HCT116 (cell line): ENCODE measurements at regions not wholly inside any gene's neighbourhood (a gene's known extent, or its start where the extent isn't known, plus 50 kb on each side); places are given as distances from the start of the nearest gene placed in this dataset.

Experiments used
- CTCF ChIP-seq, 3 experiments: fragments of 200-600 bp in 1 of 3; sonication (generic) in 1 of 3; IDR thresholded peaks in 2 of 3; conservative IDR thresholded peaks in 1 of 3; 2 replicates each; pipeline ENCODE4 v1.5.1; 2012 to 2017; ENCODE audit warnings: low read depth in 2 of 3, low read length in 2 of 3, antibody characterized with exemption in 1 of 3, borderline replicate concordance in 1 of 3, control low read depth in 1 of 3, mild to moderate bottlenecking in 1 of 3, mixed read lengths in 1 of 3, mixed run types in 1 of 3, moderate library complexity in 1 of 3; ENCODE audit not compliant: insufficient read depth in 1 of 3
- EGR1 ChIP-seq: IDR thresholded peaks from 2 replicates; pipeline ENCODE4 v1.6.1; 2012; ENCODE audit warnings: low read depth
- EZH2phosphoT487 ChIP-seq: fragments of 200-600 bp; IDR thresholded peaks from 2 replicates; pipeline ENCODE4 v1.6.1; 2018; ENCODE audit warnings: antibody characterized with exemption, borderline replicate concordance
- REST ChIP-seq: IDR thresholded peaks from 2 replicates; pipeline ENCODE4 v1.6.1; 2012; ENCODE audit warnings: low read depth
- YY1 ChIP-seq: IDR thresholded peaks from 2 replicates; pipeline ENCODE4 v1.6.1; 2011; ENCODE audit warnings: low read length, low read depth, moderate library complexity, mild to moderate bottlenecking; ENCODE audit not compliant: insufficient replicate concordance; ENCODE audit errors: extremely low read depth
- ZNF274 ChIP-seq: fragments of 200-500 bp; sonication (Bioruptor generic); IDR thresholded peaks from 2 replicates; pipeline ENCODE4 v1.6.1; 2014; ENCODE audit warnings: mild to moderate bottlenecking, low read depth, low read length, inconsistent platforms
- TF ChIP-seq, protein P1 (sequence below): IDR thresholded peaks from 2 replicates; pipeline ENCODE4 v1.6.1; 2012

DNA sequence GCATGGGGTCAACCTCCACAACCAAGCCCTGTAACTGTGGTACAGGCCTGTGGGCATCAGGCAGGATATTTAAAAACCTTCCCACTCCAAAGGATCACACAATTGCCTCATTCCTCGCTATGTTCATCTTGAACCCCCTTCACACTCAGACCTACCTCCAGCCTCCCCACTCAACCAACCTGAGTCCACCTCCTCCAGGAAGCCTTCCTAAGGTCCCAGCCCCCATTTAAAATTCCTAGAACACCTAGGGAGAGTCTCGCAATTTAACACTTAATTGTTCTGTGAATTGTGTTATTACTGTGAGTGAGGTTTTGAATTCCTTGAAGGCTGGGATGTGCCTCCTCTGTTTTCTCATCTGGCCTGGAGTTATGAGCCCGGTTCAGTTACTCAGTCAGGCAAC, 93.1 kb upstream of the SMNDC1 start:
- TF ChIP-seq, protein P1, sequence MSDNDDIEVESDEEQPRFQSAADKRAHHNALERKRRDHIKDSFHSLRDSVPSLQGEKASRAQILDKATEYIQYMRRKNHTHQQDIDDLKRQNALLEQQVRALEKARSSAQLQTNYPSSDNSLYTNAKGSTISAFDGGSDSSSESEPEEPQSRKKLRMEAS = no peak
- TF ChIP-seq CTCF (IDR thresholded peaks at IDR 0.05 in 2 of 3, conservative IDR thresholded peaks at IDR 0.05 in 1 of 3; ENCODE audit: borderline replicate concordance in 1 of 3, insufficient read depth in 1 of 3, low read depth in 2 of 3, low read length in 2 of 3) (no peak), REST (no peak), EGR1 (no peak), YY1 (no peak), EZH2phosphoT487 (no peak), ZNF274 (no peak)
